Neural cell (in vitro differentiated cells): ENCODE measurements at regions not wholly inside any gene's neighbourhood (a gene's known extent, or its start where the extent isn't known, plus 50 kb on each side); places are given as distances from the start of the nearest gene placed in this dataset.

Experiments
- H2AFZ ChIP-seq: fragments of 200-600, 300-800 bp; sonication (generic), shearing (Covaris generic); 2 replicates; pipeline ENCODE4 v1.6.0; 2014; ENCODE audit warnings: low read depth, mild to moderate bottlenecking, antibody characterized with exemption, low read length, moderate library complexity
- H3F3A ChIP-seq: fragments of 200-600 bp; shearing (Covaris generic); 2 replicates; pipeline ENCODE4 v1.6.1; 2016; ENCODE audit warnings: mild to moderate bottlenecking, moderate library complexity, mixed read lengths, antibody characterized with exemption, low read length; ENCODE audit not compliant: insufficient read depth, poor library complexity, severe bottlenecking
- H3K27ac ChIP-seq: fragments of 200-600, 300-800 bp; sonication (generic), shearing (Covaris generic); 2 replicates; pipeline ENCODE4 v1.5.1; 2014; ENCODE audit warnings: mild to moderate bottlenecking, low read length, moderate library complexity
- H3K27me3 ChIP-seq: fragments of 300-800, 200-600 bp; sonication (generic), shearing (Covaris generic); 2 replicates; pipeline ENCODE4 v1.6.0; 2014; ENCODE audit warnings: mild to moderate bottlenecking, low read depth, low read length, moderate library complexity; ENCODE audit not compliant: insufficient read depth
- H3K36me3 ChIP-seq: fragments of 300-800, 200-600 bp; sonication (generic), shearing (Covaris generic); 2 replicates; pipeline ENCODE4 v1.5.1; 2014; ENCODE audit warnings: mild to moderate bottlenecking, antibody characterized with exemption, low read length, moderate library complexity; ENCODE audit not compliant: insufficient read depth
- H3K4me2 ChIP-seq: fragments of 300-800, 200-600 bp; sonication (generic), shearing (Covaris generic); 2 replicates; pipeline ENCODE4 v1.6.0; 2014; ENCODE audit warnings: mild to moderate bottlenecking, low read length
- H3K4me3 ChIP-seq: fragments of 300-800, 200-600 bp; sonication (generic), shearing (Covaris generic); 2 replicates; pipeline ENCODE4 v1.5.1; 2014; ENCODE audit warnings: mild to moderate bottlenecking, low read length, moderate library complexity
- H3K79me2 ChIP-seq: fragments of 200-600 bp; shearing (Covaris generic); replicated peaks from 2 replicates; pipeline ENCODE4 v1.6.0; 2014; ENCODE audit warnings: mild to moderate bottlenecking, low read length, moderate library complexity; ENCODE audit not compliant: insufficient read depth
- H3K9ac ChIP-seq: fragments of 300-800, 200-600 bp; sonication (generic), shearing (Covaris generic); 2 replicates; pipeline ENCODE4 v1.6.1; 2016; ENCODE audit warnings: mild to moderate bottlenecking, low read length, mixed read lengths
- H3K9me2 ChIP-seq: fragments of 200-600 bp; shearing (Covaris generic); 2 replicates; pipeline ENCODE4 v1.6.1; 2016; ENCODE audit warnings: mild to moderate bottlenecking, low read length, mixed read lengths; ENCODE audit not compliant: insufficient read depth
- H3K9me3 ChIP-seq: fragments of 200-600, 300-800 bp; sonication (generic), shearing (Covaris generic); 2 replicates; pipeline ENCODE4 v1.6.1; 2016; ENCODE audit warnings: mild to moderate bottlenecking, mixed run types, low read length, moderate library complexity, mixed read lengths
- H4K20me1 ChIP-seq: fragments of 200-600 bp; shearing (Covaris generic); 2 replicates; pipeline ENCODE4 v1.6.1; 2016; ENCODE audit warnings: mild to moderate bottlenecking, mixed run types; ENCODE audit not compliant: insufficient read depth
- CTCF ChIP-seq: fragments of 450-650 bp; IDR thresholded peaks from 2 replicates; pipeline ENCODE4 v1.5.1; 2014; ENCODE audit warnings: antibody characterized with exemption, mild to moderate bottlenecking, moderate library complexity; ENCODE audit not compliant: poor library complexity, severe bottlenecking
- EP300 ChIP-seq: fragments of 450-650 bp; conservative IDR thresholded peaks from 2 replicates; pipeline ENCODE4 v1.6.1; 2014; ENCODE audit warnings: antibody characterized with exemption, mild to moderate bottlenecking, moderate library complexity; ENCODE audit not compliant: poor library complexity, severe bottlenecking
- EZH2 ChIP-seq: fragments of 200-600, 300-800 bp; shearing (Covaris generic), sonication (generic); IDR thresholded peaks from 2 replicates; pipeline ENCODE4 v1.6.1; 2014; ENCODE audit warnings: antibody characterized with exemption, low read length, borderline replicate concordance, mild to moderate bottlenecking; ENCODE audit not compliant: insufficient read depth, poor library complexity, severe bottlenecking
- MXI1 ChIP-seq: fragments of 450-650 bp; conservative IDR thresholded peaks from 2 replicates; pipeline ENCODE4 v1.6.1; 2014; ENCODE audit warnings: antibody characterized with exemption, mild to moderate bottlenecking; ENCODE audit not compliant: poor library complexity, severe bottlenecking
- POLR2AphosphoS5 ChIP-seq: IDR thresholded peaks from 2 replicates; pipeline ENCODE4 v1.6.1; 2012
- RAD21 ChIP-seq: fragments of 450-650 bp; conservative IDR thresholded peaks from 2 replicates; pipeline ENCODE4 v1.6.1; 2014; ENCODE audit warnings: antibody characterized with exemption, mild to moderate bottlenecking, moderate library complexity
- REST ChIP-seq: IDR thresholded peaks from 2 replicates; pipeline ENCODE4 v1.6.1; 2012; ENCODE audit warnings: borderline replicate concordance
- SMC3 ChIP-seq: fragments of 450-650 bp; conservative IDR thresholded peaks from 2 replicates; pipeline ENCODE4 v1.6.1; 2014; ENCODE audit warnings: antibody characterized with exemption, mild to moderate bottlenecking, moderate library complexity; ENCODE audit not compliant: poor library complexity
- TAF1 ChIP-seq: IDR thresholded peaks from 2 replicates; pipeline ENCODE4 v1.6.1; 2012; ENCODE audit warnings: low read depth

GRCh38 chr4:160251522-160252170 is 1148.8 kb downstream of the RAPGEF2 start:
- Histone ChIP-seq H3K4me3 (no peak overlapping the region), H3K27ac (no peak overlapping the region), H4K20me1 (no peaks in the 10 kb centered on the region), H3K4me2 (no peak overlapping the region), H3K9me2 (no peaks in the 10 kb centered on the region), H3K36me3 (no peaks in the 10 kb centered on the region), H3K9me3 (no peaks in the 10 kb centered on the region), H3K27me3 (no peaks in the 10 kb centered on the region), H3K79me2 (no peaks in the 10 kb centered on the region), H3F3A (no peaks in the 10 kb centered on the region), H3K9ac (no peak overlapping the region), H2AFZ (no peak overlapping the region)
- TF ChIP-seq REST (no peak), SMC3 (no peak), MXI1 (no peak), RAD21 (no peak), TAF1 (no peak), POLR2AphosphoS5 (no peak), EP300 (no peak), EZH2 (no peak), CTCF (no peak)

GRCh38 chr4:160257318-160257717 is 1154.4 kb downstream of the RAPGEF2 start:
- no peak overlapping the region for H3K9ac ChIP-seq
- H3K9me2 ChIP-seq = no peaks in the 10 kb centered on the region
- no peak overlapping the region for H2AFZ ChIP-seq
- H3K27ac ChIP-seq = no peak overlapping the region
- H4K20me1 ChIP-seq = no peaks in the 10 kb centered on the region
- no peaks in the 10 kb centered on the region for H3F3A ChIP-seq
- H3K36me3 ChIP-seq = no peaks in the 10 kb centered on the region
- H3K4me3 ChIP-seq = no peak overlapping the region
- TF ChIP-seq POLR2AphosphoS5 (no peak), TAF1 (no peak), SMC3 (no peak), RAD21 (no peak), MXI1 (no peak), EP300 (no peak), EZH2 (no peak), REST (no peak), CTCF (no peak)
- H3K27me3 ChIP-seq = no peaks in the 10 kb centered on the region
- no peaks in the 10 kb centered on the region for H3K79me2 ChIP-seq
- H3K9me3 ChIP-seq = no peaks in the 10 kb centered on the region
- no peak overlapping the region for H3K4me2 ChIP-seq
